ENCODE measurements at regions not wholly inside any gene's neighbourhood (a gene's known extent, or its start where the extent isn't known, plus 50 kb on each side); places are given as distances from the start of the nearest gene placed in this dataset.
"Not testable (repeated sequence)": the region's sequence is repeated elsewhere in the genome, so short reads cannot be mapped to it uniquely, and the experiment has no call there.

DNA sequence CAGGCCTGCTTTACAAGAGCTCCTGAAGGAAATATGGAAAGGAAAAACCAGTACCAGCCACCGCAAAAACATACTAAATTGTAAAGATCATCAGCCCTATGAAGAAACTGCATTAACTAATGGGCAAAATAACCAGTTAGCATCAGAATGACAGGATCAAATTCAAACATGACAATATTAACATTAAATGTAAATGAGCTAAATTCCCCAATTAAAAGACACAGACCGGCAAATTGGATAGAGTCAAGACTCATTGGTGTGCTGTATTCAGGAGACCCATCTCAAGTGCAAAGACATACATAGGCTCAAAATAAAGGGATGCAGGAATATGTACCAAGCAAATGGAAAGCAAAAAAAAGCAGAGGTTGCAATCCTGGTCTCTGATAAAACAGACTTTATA, 408.7 kb upstream of the RAB6C start:
- not testable (repeated sequence) for DNase-seq (ENCODE audit: low read depth in 2 of 3, low spot score in 2 of 3)

DNA sequence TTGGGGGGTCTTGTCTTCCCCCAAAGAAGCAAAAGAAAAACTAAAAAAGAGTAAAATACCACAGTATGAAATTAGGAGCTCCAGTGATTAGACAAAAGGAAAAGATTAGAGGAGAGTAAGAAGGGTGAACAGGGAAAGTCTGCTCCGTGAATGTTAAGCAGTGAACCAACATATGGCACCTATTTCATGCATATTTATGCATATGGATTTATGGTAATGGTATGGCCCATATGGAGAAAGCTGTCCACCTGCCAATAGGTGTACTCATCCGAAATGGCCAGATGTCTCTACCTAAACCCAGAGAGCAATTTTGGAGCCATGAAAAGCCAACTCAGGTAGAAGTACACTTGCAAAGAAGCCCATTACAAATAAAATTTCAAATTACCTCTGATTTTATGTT, 404.0 kb upstream of the RAB6C start:
- no peak for DNase-seq (ENCODE audit: low read depth in 2 of 3, low spot score in 2 of 3)

- DNase-seq (ENCODE audit: low read depth in 2 of 3, low spot score in 2 of 3), result no peak
Observed at GRCh38 chr2:129575880-129576279, 403.6 kb upstream of the RAB6C start.

- DNase-seq (ENCODE audit: low read depth in 2 of 3, low spot score in 2 of 3), result no peak
Observed at GRCh38 chr2:129580001-129580400, 399.5 kb upstream of the RAB6C start.

DNA sequence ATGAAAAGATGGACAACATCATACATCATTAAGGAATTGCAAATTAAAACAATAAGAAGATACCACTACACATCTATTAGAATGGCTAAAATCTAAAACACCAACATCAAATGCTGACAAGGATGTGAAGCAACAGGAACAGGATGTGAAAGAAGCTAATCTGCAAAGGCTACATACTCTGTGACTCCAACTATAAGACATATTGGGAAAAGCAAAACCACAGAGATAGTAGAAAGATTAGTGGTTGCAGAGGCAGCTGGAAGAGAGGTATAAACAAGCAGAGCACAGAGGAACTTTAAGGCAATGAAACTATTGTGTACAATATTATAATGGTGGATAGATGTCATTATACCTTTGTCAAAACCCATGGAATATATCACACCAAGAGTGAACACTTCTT, 393.7 kb upstream of the RAB6C start:
- no peak for DNase-seq (ENCODE audit: low read depth in 2 of 3, low spot score in 2 of 3)

DNA sequence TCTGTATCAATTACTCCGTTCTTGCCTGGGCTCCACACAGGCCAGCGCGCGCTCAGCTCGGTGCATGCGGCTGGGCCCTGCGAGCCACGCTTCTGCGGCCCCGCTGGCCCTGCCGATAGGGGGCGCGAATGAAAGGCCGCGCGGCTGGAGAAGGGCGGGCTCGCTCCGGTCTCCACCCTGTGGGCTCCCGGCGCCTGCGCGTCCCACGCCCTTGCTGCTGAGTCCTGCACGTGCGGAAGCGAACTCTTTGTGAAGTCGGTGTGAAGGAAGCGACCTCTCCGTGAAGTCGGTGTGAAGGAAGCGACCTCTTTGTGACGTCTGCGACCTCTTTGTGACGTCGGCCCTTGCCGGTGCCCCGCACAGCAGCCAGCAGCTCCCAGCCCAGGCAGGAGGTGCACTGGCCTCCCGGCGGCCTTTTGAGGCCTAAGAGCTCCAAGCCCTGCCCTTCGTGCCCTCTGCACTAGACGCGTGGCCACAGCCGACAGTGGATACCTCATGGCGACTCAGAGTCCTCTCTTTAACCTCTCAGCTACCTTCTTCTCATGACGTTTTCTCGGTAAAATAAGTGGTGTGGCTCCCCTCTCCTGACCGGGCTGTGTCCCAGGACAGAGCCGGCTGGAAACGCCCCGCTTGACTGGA, 391.9 kb upstream of the RAB6C start:
- peak in 1 of 3 donors; percentile 0 for DNase-seq (ENCODE audit: low read depth in 2 of 3, low spot score in 2 of 3)

DNA sequence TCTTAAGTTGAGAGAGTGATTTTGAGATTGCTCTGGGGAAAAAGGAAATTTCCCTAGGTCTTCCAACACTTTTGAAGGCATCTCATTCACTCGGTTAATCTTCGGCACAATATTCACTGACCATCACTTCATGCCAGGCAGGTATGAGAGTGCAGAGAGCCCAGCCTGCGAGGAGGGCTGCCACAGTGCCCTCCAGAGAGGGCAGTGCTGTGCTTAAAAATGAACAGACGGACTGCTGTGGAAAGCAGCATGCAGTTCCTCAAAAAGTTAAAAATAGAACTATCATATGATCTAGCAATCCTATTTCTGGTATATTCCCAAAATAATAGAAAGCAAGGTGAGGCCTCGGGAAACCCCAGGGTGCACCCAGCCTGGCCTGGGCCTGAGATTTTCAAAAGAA, 374.9 kb upstream of the RAB6C start:
- DNase-seq (ENCODE audit: low read depth in 2 of 3, low spot score in 2 of 3), result no peak

- no peak for DNase-seq (ENCODE audit: low read depth in 2 of 3, low spot score in 2 of 3)
Observed at GRCh38 chr2:129605646-129606045, 373.8 kb upstream of the RAB6C start.

- DNase-seq (ENCODE audit: low read depth in 2 of 3, low spot score in 2 of 3), result no peak
Observed at GRCh38 chr2:129606496-129607270, 372.8 kb upstream of the RAB6C start.

GRCh38 chr2:129609224-129609623, 370.2 kb upstream of the RAB6C start:
- DNase-seq (ENCODE audit: low read depth in 2 of 3, low spot score in 2 of 3), result no peak

DNA sequence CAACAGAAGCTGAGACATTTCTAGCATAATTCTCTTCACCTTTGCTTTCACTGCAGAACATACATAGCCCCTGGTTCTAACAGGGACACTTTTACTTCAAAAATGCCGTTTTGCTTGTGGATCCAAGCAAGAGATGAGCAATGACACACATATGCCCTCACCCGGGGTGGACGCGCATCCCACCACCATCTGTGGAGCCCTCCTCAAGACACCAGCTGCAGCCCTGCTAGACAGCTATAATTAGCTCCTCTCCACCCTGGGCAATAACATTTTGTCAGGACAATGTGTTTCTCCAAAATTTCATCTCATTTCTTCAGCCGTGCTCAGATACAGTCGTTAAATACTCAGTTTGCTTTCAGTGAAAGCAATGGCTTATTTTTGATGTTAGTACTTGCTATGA, 368.7 kb upstream of the RAB6C start:
- no peak for DNase-seq (ENCODE audit: low read depth in 2 of 3, low spot score in 2 of 3)

- no peak for DNase-seq (ENCODE audit: low read depth in 2 of 3, low spot score in 2 of 3)
Observed at GRCh38 chr2:129611471-129611870, 368.0 kb upstream of the RAB6C start.

GRCh38 chr2:129619471-129619870, 360.0 kb upstream of the RAB6C start:
- no peak for DNase-seq (ENCODE audit: low read depth in 2 of 3, low spot score in 2 of 3)

- no peak for DNase-seq (ENCODE audit: low read depth in 2 of 3, low spot score in 2 of 3)
Observed at GRCh38 chr2:129620411-129620810, 359.1 kb upstream of the RAB6C start.

- DNase-seq (ENCODE audit: low read depth in 2 of 3, low spot score in 2 of 3), result no peak
Observed at GRCh38 chr2:129623783-129624182, 355.7 kb upstream of the RAB6C start.

DNA sequence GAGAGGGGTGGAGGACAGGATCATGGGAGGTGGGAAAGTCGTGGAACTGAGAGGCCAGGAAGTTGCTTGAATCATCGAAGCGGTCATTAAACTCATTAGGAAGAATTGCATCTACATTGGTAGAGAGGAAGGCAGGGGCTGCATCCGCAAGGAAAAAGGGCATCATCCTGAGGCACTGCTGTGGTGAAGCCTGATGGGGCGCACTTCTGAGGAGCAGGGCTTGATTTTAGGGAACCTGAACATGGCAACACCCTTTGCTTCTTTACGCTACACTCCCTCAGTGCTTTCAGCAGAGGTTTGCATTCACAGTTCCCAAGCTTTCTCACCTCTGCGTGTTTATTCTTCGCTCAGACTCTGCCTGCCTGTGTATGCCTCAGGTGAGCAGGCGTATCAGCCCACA, 352.0 kb upstream of the RAB6C start:
- no peak for DNase-seq (ENCODE audit: low read depth in 2 of 3, low spot score in 2 of 3)

DNA sequence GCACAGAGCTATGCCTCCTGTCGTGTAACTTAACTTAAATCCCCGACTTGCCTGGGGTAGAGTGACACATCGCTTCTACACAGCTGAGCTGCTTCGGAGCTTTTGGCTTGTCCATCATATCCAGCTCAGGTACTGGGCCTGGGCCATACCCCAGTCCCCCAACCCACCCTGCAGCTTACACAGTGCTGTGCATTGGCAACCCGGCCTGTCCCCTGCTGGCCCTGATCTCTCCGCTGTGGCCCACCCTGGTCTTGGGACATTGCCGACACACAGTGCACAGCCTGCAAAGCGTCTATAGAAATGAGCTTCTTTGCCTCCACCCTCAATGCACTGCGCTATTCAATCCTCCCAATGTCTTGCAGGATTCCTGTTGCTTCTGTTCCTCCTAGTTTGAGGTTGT, 342.8 kb upstream of the RAB6C start:
- no peak for DNase-seq (ENCODE audit: low read depth in 2 of 3, low spot score in 2 of 3)

- DNase-seq (ENCODE audit: low read depth in 2 of 3, low spot score in 2 of 3), result no peak
Observed at GRCh38 chr2:129641371-129641770, 338.1 kb upstream of the RAB6C start.

DNA sequence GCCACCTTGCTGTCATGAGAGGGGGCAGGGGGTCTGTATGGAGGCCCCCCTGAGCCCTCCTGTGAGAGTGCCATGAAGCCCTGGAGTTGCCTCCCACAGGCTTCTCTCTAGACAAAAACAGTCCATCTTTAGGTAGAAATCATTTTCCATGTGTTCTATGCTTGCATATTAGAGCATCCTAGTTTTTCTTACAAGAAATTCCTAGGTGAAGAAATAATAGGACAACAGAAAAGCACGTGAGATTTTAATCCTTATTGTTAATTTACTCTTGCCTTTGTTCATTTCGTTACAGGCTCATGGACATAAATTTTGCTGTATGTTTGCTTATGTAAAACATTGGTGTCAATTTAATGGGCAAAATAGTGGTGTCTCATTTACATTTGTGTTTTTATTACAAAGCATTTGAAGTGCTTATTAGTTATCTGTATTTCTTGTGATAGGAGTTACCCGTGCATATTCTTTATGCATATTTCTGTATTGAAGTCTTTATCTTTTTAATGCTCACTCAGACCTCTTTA, 336.9 kb upstream of the RAB6C start:
- no peak for DNase-seq (ENCODE audit: low read depth in 2 of 3, low spot score in 2 of 3)

DNA sequence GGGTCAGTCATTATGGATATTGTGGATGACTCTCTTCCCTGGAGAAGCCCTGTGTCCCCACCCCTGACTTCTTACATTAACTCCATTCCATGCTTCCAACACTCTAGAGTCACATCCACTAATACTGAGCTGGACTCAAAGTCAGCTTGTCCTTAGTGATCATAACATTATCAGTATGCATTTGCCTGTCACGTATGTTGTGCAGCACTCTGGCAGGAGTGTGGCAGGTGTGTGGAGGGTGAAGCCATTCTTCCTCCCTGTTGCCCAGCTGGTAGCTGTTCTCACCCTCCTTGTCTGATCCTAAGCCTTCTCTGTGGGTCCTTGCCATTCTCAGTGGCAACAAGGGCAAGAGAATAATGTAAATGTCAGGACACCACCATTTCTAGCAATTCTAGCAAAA, 334.1 kb upstream of the RAB6C start:
- no peak for DNase-seq (ENCODE audit: low read depth in 2 of 3, low spot score in 2 of 3)

DNA sequence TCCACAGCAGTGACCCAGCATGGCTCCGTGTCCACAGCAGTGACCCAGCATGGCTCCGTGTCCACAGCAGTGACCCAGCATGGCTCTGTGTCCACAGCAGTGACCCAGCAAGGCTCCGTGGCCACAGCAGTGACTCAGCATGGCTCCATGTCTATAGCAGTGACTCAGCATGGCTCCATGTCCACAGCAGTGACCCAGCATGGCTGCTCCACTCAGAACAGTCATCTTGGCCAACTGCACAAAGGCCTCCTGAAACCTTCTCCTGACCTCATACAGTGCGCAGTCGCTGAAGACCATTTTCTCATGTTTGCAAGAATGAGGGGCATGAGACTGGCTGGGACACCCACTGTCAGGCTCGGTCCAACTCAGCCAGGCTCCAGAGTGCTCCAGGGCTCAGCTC, 333.4 kb upstream of the RAB6C start:
- DNase-seq (ENCODE audit: low read depth in 2 of 3, low spot score in 2 of 3), result no peak

DNA sequence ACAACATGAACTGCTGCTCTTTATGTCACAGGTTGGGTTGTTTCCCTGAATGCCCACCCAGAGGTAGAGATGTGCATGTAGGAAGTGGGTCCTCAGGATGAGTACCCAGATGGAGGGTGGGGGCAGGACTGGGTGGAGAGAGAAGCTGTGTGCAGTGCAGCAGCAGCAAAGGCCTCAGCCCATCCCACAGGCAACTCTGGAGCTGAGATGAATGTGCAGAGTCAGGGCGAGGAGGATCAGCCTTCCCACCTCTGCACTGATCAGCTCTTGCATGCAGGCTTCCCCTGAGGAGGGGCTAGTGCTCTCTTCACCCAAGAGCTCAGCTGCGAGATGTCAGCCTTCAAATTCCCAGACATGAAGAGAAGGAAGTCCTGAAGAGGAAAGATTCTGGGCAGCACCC, 326.2 kb upstream of the RAB6C start:
- DNase-seq (ENCODE audit: low read depth in 2 of 3, low spot score in 2 of 3), result no peak

Data from hematopoietic multipotent progenitor cell (in vitro differentiated cells).